HepG2 (cell line): ENCODE measurements at regions not wholly inside any gene's neighbourhood (a gene's known extent, or its start where the extent isn't known, plus 50 kb on each side); places are given as distances from the start of the nearest gene placed in this dataset.

Experiments
- ATAC-seq: fragments of 200-7000 bp; cut with Tn5 transposase; 3 replicates; pipeline ENCODE4 v1.9.1; 2020; ENCODE audit warnings: mild to moderate bottlenecking, moderate library complexity
- BruUV-seq: library from RNA; stranded (reverse); fragments of 400-500 nt; replicated peaks from 2 replicates; lab custom pipeline; 2021; lab: Mats Ljungman, UMichigan
- CTCF ChIA-PET: fragments of 300-600 bp; formaldehyde crosslinking; extraction: SDS; loops from one replicate; lab custom pipeline; 2021; ENCODE audit warnings: low total read pairs, inconsistent platforms, low intra/inter-chr PET ratio; lab: Yijun Ruan, JAX
- POLR2A ChIA-PET: fragments of 350-600 bp; sonication (Branson Sonifier 250); formaldehyde crosslinking; loops from one replicate; lab custom pipeline; 2020; ENCODE audit warnings: antibody characterized with exemption, inconsistent platforms; lab: Yijun Ruan, JAX
- DNase-seq: peaks from one replicate; pipeline ENCODE4 v3.0.0-alpha.2; 2015; ENCODE audit warnings: low spot score
- FAIRE-seq: peaks from 3 replicates; lab custom pipeline; 2011; peaks lifted over from hg19 to GRCh38; lab: Jason Lieb, UNC
- H2AFZ ChIP-seq: one replicate; pipeline ENCODE4 v1.6.1; 2011; ENCODE audit warnings: low read length, inconsistent platforms
- H3K27ac ChIP-seq: fragments of 300-600 bp; 3 replicates; pipeline ENCODE4 v1.8.0; 2011; ENCODE audit warnings: mixed run types, mild to moderate bottlenecking, mixed read lengths, low read length, inconsistent platforms; ENCODE audit not compliant: insufficient read depth; ENCODE audit errors: extremely low read length
- H3K27me3 ChIP-seq, 2 experiments: fragments of 200-600 bp in 1 of 2; 2 replicates in 1 of 2; 3 replicates in 1 of 2; pipeline versions ENCODE4 v1.6.0 to v1.8.0; 2011; ENCODE audit warnings: low read length in 2 of 2, mild to moderate bottlenecking in 2 of 2, moderate library complexity in 2 of 2, inconsistent platforms in 1 of 2; ENCODE audit not compliant: insufficient read depth in 2 of 2, control insufficient read depth in 1 of 2
- H3K36me3 ChIP-seq, 2 experiments: fragments of 200-600 bp in 1 of 2; replicated peaks in 1 of 2; 2 replicates in 1 of 2; 3 replicates in 1 of 2; pipeline versions ENCODE4 v1.5.1 to v1.8.0; 2011; ENCODE audit warnings: low read length in 2 of 2, inconsistent platforms in 1 of 2; ENCODE audit not compliant: insufficient read depth in 2 of 2, control insufficient read depth in 1 of 2
- H3K4me1 ChIP-seq: 2 replicates; pipeline ENCODE4 v1.5.1; 2012; ENCODE audit warnings: low read length, inconsistent platforms; ENCODE audit not compliant: insufficient read depth
- H3K4me2 ChIP-seq: 2 replicates; pipeline ENCODE4 v1.6.0; 2011; ENCODE audit warnings: low read depth, low read length, inconsistent platforms
- H3K4me3 ChIP-seq, 3 experiments: fragments of 200-600 bp in 1 of 3; sonication (generic), shearing (Covaris generic) in 1 of 3; replicated peaks in 1 of 3; 2 replicates each; pipeline ENCODE4 v1.5.1; 2011 to 2016; ENCODE audit warnings: low read length in 3 of 3, inconsistent platforms in 2 of 3, low read depth in 2 of 3, mild to moderate bottlenecking in 2 of 3, control low read depth in 1 of 3, mixed read lengths in 1 of 3; ENCODE audit not compliant: insufficient read depth in 1 of 3
- H3K79me2 ChIP-seq: one replicate; pipeline ENCODE4 v1.6.1; 2011; ENCODE audit warnings: low read length, inconsistent platforms; ENCODE audit not compliant: insufficient read depth
- H3K9ac ChIP-seq: 2 replicates; pipeline ENCODE4 v1.6.0; 2011; ENCODE audit warnings: mild to moderate bottlenecking, low read depth, low read length, inconsistent platforms; ENCODE audit not compliant: insufficient read depth
- H3K9me3 ChIP-seq: 2 replicates; pipeline ENCODE4 v1.5.1; 2012; ENCODE audit warnings: mild to moderate bottlenecking, low read length
- H4K20me1 ChIP-seq: 2 replicates; pipeline ENCODE4 v1.6.0; 2011; ENCODE audit warnings: inconsistent platforms, mild to moderate bottlenecking, low read length, moderate library complexity; ENCODE audit not compliant: insufficient read depth
- MAF1 ChIP-seq: sonication (generic); formaldehyde crosslinking; IDR thresholded peaks from 2 replicates; pipeline ENCODE4 v1.5.0; 2020; ENCODE audit warnings: missing genetic modification reagents, borderline replicate concordance
- NKX3-1 ChIP-seq: sonication (generic); formaldehyde crosslinking; IDR thresholded peaks from 2 replicates; pipeline ENCODE4 v1.5.0; 2020; ENCODE audit warnings: missing genetic modification reagents
- NR3C1 ChIP-seq: sonication (generic); formaldehyde crosslinking; IDR thresholded peaks from 2 replicates; pipeline ENCODE4 v1.4.0; 2020; ENCODE audit warnings: missing genetic modification reagents
- ONECUT2 ChIP-seq: sonication (generic); formaldehyde crosslinking; IDR thresholded peaks from 2 replicates; pipeline ENCODE4 v1.4.0; 2020; ENCODE audit warnings: missing genetic modification reagents
- POLR2A ChIP-seq, 2 experiments: IDR thresholded peaks; 2 replicates each; pipeline ENCODE4 v1.6.1; 2011; ENCODE audit warnings: low read depth in 2 of 2, low read length in 2 of 2, mild to moderate bottlenecking in 1 of 2, moderate library complexity in 1 of 2; ENCODE audit not compliant: insufficient read depth in 1 of 2
- SRF ChIP-seq: IDR thresholded peaks from 2 replicates; pipeline ENCODE4 v1.6.1; 2011; ENCODE audit warnings: mild to moderate bottlenecking, low read depth, low read length, moderate library complexity
- TOE1 ChIP-seq: sonication (generic); formaldehyde crosslinking; IDR thresholded peaks from 2 replicates; pipeline ENCODE4 v1.4.0; 2020; ENCODE audit warnings: mild to moderate bottlenecking, missing genetic modification reagents
- TP53 ChIP-seq: sonication (generic); formaldehyde crosslinking; conservative IDR thresholded peaks from 2 replicates; pipeline ENCODE4 v1.4.0; 2020; ENCODE audit warnings: missing genetic modification reagents
- ZBTB46 ChIP-seq: sonication (generic); formaldehyde crosslinking; IDR thresholded peaks from 2 replicates; pipeline ENCODE4 v1.4.0; 2020; ENCODE audit warnings: mild to moderate bottlenecking, missing genetic modification reagents, borderline replicate concordance
- ZNF124 ChIP-seq: sonication (generic); formaldehyde crosslinking; IDR thresholded peaks from 2 replicates; pipeline ENCODE4 v1.4.0; 2020; ENCODE audit warnings: missing genetic modification reagents
- ZNF496 ChIP-seq: sonication (generic); formaldehyde crosslinking; IDR thresholded peaks from 2 replicates; pipeline ENCODE4 v1.8.1; 2023; ENCODE audit warnings: mild to moderate bottlenecking, moderate library complexity, missing genetic modification reagents; ENCODE audit not compliant: insufficient replicate concordance
- ZNF557 ChIP-seq: sonication (generic); formaldehyde crosslinking; IDR thresholded peaks from 2 replicates; pipeline ENCODE4 v1.4.0; 2020; ENCODE audit warnings: missing genetic modification reagents
- ZNF563 ChIP-seq: sonication (generic); formaldehyde crosslinking; IDR thresholded peaks from 2 replicates; pipeline ENCODE4 v1.8.0; 2022; ENCODE audit warnings: mild to moderate bottlenecking, moderate library complexity, missing genetic modification reagents
- ZNF670 ChIP-seq: sonication (generic); formaldehyde crosslinking; IDR thresholded peaks from 2 replicates; pipeline ENCODE4 v1.8.0; 2022; ENCODE audit warnings: mild to moderate bottlenecking, missing genetic modification reagents, borderline replicate concordance
- ZNF674 ChIP-seq: sonication (generic); formaldehyde crosslinking; IDR thresholded peaks from 2 replicates; pipeline ENCODE4 v1.5.0; 2020; ENCODE audit warnings: low read depth, mild to moderate bottlenecking, missing genetic modification reagents
- WGBS: methylation state at CpG from one replicate; pipeline ENCODE4 v1.1.6; 2017; ENCODE audit warnings: low lambda C conversion rate; 5-methylcytosine and 5-hydroxymethylcytosine counted together
- in situ Hi-C: cut with HindIII; loops from 2 replicates; pipeline ENCODE4 v1.10.0; 2017; ENCODE audit warnings: low pct_unique_long_range_greater_than_20kb; ENCODE audit not compliant: extremely low pct_ligation_motif_present
- intact Hi-C: fragments of 100-400 bp; cut with micrococcal nuclease; formaldehyde crosslinking; loops from one replicate; pipeline ENCODE4 v1.10.0; 2022; ENCODE audit not compliant: unreplicated experiment

- FAIRE-seq (no peak), DNase-seq (no peak), ATAC-seq (no peak)
- intact Hi-C loops (no loop called here), in situ Hi-C loops (no loop called here)
- Histone ChIP-seq H3K79me2 (no peaks in the 10 kb centered on the region), H3K4me2 (no peak overlapping the region), H3K4me3 (no peak overlapping the region), H3K9ac (no peak overlapping the region), H3K27me3 (no peaks in the 10 kb centered on the region), H3K4me1 (0 out of 2 replicates have a peak, but pooled peaks cover 9% of the 10 kb centered on the region), H2AFZ (no peak overlapping the region), H4K20me1 (no peaks in the 10 kb centered on the region; the same call in 1 of the 2 replicates), H3K36me3 (no peaks in the 10 kb centered on the region), H3K9me3 (peaks cover 10% of the 10 kb centered on the region; the same call in 1 of the 2 replicates), H3K27ac (no peak overlapping the region)
- CTCF ChIA-PET, result no interaction called here
- BruUV-seq, result no TSS peak
- POLR2A ChIA-PET, result no interaction called here
- WGBS, result 9% methylated on average over 4 of the region's 4 CpGs
- TF ChIP-seq NR3C1 (CRISPR knock-in tag), result no peak
- no peak for TF ChIP-seq MAF1
- TF ChIP-seq TOE1 (CRISPR knock-in tag), result no peak
- TF ChIP-seq ONECUT2 (CRISPR knock-in tag), result no peak
- no peak for TF ChIP-seq ZNF124 (CRISPR knock-in tag)
- no peak for TF ChIP-seq ZNF563 (CRISPR knock-in tag)
- no peak for TF ChIP-seq NKX3-1 (CRISPR knock-in tag)
- no peak for TF ChIP-seq ZNF674 (CRISPR knock-in tag)
- no peak for TF ChIP-seq SRF
- no peak for TF ChIP-seq ZNF496 (CRISPR knock-in tag)
- no peak for TF ChIP-seq ZBTB46 (CRISPR knock-in tag)
- no peak for TF ChIP-seq ZNF670 (CRISPR knock-in tag)
- no peak for TF ChIP-seq POLR2A (IDR thresholded peaks at IDR 0.05; ENCODE audit: insufficient read depth in 1 of 2, low read depth in 2 of 2, low read length in 2 of 2)
- TF ChIP-seq ZNF557 (CRISPR knock-in tag), result no peak
- no peak for TF ChIP-seq TP53 (CRISPR knock-in tag)
These were observed 731.8 kb downstream of the CDH11 start for GRCh38 chr16:64390102-64390501.
